ENCODE measurements at regions not wholly inside any gene's neighbourhood (a gene's known extent, or its start where the extent isn't known, plus 50 kb on each side); places are given as distances from the start of the nearest gene placed in this dataset.
"Not testable (repeated sequence)": the region's sequence is repeated elsewhere in the genome, so short reads cannot be mapped to it uniquely, and the experiment has no call there.

DNA sequence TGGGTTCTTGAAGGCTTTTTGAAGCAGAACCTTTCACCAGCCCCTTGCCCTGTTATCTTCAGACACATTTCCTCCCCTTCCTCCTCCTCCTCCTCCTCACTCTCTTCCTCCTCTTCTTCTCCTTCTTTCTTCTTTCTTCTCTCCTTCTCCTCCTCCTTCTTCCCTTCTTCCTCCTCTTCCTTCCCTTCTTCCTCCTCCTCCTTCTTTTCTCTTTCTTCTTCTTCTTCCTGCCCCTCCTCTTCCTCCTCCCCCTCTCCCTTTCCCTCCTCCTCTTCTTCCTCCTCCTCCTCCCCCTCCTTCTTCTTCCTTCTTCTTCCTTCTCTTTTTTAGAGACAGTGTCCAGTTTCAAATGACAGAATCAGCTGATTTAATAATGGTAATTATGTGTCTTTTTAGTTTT lies 226.0 kb downstream of the DKK2 start:
- H3K9me3 ChIP-seq (replicated peaks; ENCODE audit: control insufficient read depth, low read depth, low read length) = no peaks in the 10 kb centered on the region
- H3K36me3 ChIP-seq (ENCODE audit: control insufficient read depth, insufficient read depth, low read length) = no peaks in the 10 kb centered on the region
- H3K27ac ChIP-seq (ENCODE audit: low read length) = no peak overlapping the region
- no peak overlapping the region for H3K4me3 ChIP-seq (ENCODE audit: low read length)
- H3K4me1 ChIP-seq (ENCODE audit: control insufficient read depth, insufficient read depth, low read length) = no peaks in the 10 kb centered on the region
- DNase-seq = no peak
- H3K27me3 ChIP-seq (ENCODE audit: control insufficient read depth, insufficient read depth, low read length) = no peaks in the 10 kb centered on the region

- Histone ChIP-seq H3K27me3 (ENCODE audit: control insufficient read depth, insufficient read depth, low read length) (no peaks in the 10 kb centered on the region), H3K4me3 (ENCODE audit: low read length) (no peak overlapping the region), H3K4me1 (ENCODE audit: control insufficient read depth, insufficient read depth, low read length) (no peaks in the 10 kb centered on the region), H3K36me3 (ENCODE audit: control insufficient read depth, insufficient read depth, low read length) (no peaks in the 10 kb centered on the region), H3K9me3 (replicated peaks; ENCODE audit: control insufficient read depth, low read depth, low read length) (no peaks in the 10 kb centered on the region), H3K27ac (ENCODE audit: low read length) (no peak overlapping the region)
- no CpG with 5 or more reads among the region's 2 CpGs for WGBS (ENCODE audit: insufficient coverage)
- peak; percentile 43 for DNase-seq
These were observed 227.0 kb downstream of the DKK2 start for GRCh38 chr4:106809076-106809475.

GRCh38 chr4:106806158-106806797 lies 229.8 kb downstream of the DKK2 start:
- no peaks in the 10 kb centered on the region for H3K9me3 ChIP-seq (replicated peaks; ENCODE audit: control insufficient read depth, low read depth, low read length)
- H3K4me3 ChIP-seq (ENCODE audit: low read length) = no peak overlapping the region
- H3K27me3 ChIP-seq (ENCODE audit: control insufficient read depth, insufficient read depth, low read length) = no peaks in the 10 kb centered on the region
- no peak overlapping the region for H3K27ac ChIP-seq (ENCODE audit: low read length)
- H3K4me1 ChIP-seq (ENCODE audit: control insufficient read depth, insufficient read depth, low read length) = no peaks in the 10 kb centered on the region
- H3K36me3 ChIP-seq (ENCODE audit: control insufficient read depth, insufficient read depth, low read length) = no peaks in the 10 kb centered on the region
- DNase-seq = no peak

DNA sequence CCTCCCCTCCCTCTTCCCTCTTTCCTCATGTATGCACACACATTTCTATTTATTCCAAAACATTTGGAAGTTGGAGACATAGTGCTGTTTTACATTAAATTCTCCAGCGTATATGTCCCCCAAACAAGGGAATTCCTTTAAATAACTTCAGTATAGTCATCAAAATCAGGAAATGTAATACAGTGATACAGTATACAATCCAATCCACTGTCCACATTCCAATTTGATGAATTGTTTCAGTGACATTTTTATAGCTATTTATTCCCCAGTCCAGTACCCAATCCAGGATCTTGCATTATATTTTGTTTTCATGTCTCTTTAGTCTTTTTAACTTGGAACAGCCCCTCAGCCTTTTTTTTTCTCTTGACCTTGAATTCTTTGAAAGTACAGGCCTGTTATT lies 233.0 kb downstream of the DKK2 start:
- H3K27me3 ChIP-seq (ENCODE audit: control insufficient read depth, insufficient read depth, low read length) = no peaks in the 10 kb centered on the region
- no peaks in the 10 kb centered on the region for H3K36me3 ChIP-seq (ENCODE audit: control insufficient read depth, insufficient read depth, low read length)
- no peak overlapping the region for H3K4me3 ChIP-seq (ENCODE audit: low read length)
- H3K27ac ChIP-seq (ENCODE audit: low read length) = no peak overlapping the region
- WGBS (ENCODE audit: insufficient coverage) = no CpG with 5 or more reads among the region's 1 CpG
- no peaks in the 10 kb centered on the region for H3K9me3 ChIP-seq (replicated peaks; ENCODE audit: control insufficient read depth, low read depth, low read length)
- no peaks in the 10 kb centered on the region for H3K4me1 ChIP-seq (ENCODE audit: control insufficient read depth, insufficient read depth, low read length)
- peak; percentile 38 for DNase-seq

DNA sequence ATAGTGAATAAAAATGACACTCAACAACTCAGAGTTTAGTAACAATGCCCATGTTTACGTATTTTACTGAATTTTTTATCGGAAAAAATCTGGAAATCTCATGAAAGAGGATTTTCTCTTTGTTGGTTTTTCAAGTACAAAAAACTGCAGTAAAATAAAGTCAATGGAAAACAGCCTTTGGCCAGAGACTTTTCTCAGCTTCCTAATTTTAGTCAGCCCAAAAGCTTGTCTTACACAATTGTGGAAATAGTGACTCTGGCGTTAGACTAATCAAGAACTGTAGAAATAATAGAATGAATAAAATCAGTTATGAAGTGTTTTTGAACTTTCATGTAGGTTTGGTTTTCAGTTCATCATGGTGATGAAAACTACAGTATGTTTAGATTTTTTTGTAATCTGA lies 234.7 kb downstream of the DKK2 start:
- peak; percentile 87 for DNase-seq
- Histone ChIP-seq H3K27me3 (ENCODE audit: control insufficient read depth, insufficient read depth, low read length) (no peaks in the 10 kb centered on the region), H3K36me3 (ENCODE audit: control insufficient read depth, insufficient read depth, low read length) (no peaks in the 10 kb centered on the region), H3K4me1 (ENCODE audit: control insufficient read depth, insufficient read depth, low read length) (no peaks in the 10 kb centered on the region), H3K27ac (ENCODE audit: low read length) (no peak overlapping the region), H3K9me3 (replicated peaks; ENCODE audit: control insufficient read depth, low read depth, low read length) (no peaks in the 10 kb centered on the region), H3K4me3 (ENCODE audit: low read length) (no peak overlapping the region)
- WGBS (ENCODE audit: insufficient coverage) = no CpG with 5 or more reads among the region's 3 CpGs

GRCh38 chr4:106796876-106797275 lies 239.2 kb downstream of the DKK2 start:
- Histone ChIP-seq H3K27ac (ENCODE audit: low read length) (no peak overlapping the region), H3K36me3 (ENCODE audit: control insufficient read depth, insufficient read depth, low read length) (no peaks in the 10 kb centered on the region), H3K9me3 (replicated peaks; ENCODE audit: control insufficient read depth, low read depth, low read length) (no peaks in the 10 kb centered on the region), H3K27me3 (ENCODE audit: control insufficient read depth, insufficient read depth, low read length) (no peaks in the 10 kb centered on the region), H3K4me1 (ENCODE audit: control insufficient read depth, insufficient read depth, low read length) (no peaks in the 10 kb centered on the region), H3K4me3 (ENCODE audit: low read length) (no peak overlapping the region)
- peak; percentile 8 for DNase-seq

DNA sequence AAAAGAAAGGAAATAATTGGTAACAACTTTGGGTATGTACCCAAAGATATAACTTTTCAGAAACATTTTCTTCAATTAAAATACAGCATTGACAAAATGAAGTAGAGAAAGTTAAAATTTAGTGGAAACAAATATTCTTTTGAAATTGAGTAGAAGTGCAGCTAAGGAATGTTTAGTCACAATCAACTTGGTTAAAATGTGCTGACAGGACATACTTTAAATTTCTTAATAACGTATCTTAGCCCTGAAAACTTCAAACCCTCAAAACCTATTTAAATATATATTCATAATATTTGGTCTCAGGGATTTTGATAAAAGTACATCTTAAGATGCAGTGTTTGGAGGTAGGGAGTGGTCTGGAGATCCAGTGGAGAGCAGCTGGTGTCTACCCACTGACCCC lies 240.8 kb downstream of the DKK2 start:
- H3K36me3 ChIP-seq (ENCODE audit: control insufficient read depth, insufficient read depth, low read length) = no peaks in the 10 kb centered on the region
- no peak overlapping the region for H3K4me3 ChIP-seq (ENCODE audit: low read length)
- no peaks in the 10 kb centered on the region for H3K9me3 ChIP-seq (replicated peaks; ENCODE audit: control insufficient read depth, low read depth, low read length)
- H3K4me1 ChIP-seq (ENCODE audit: control insufficient read depth, insufficient read depth, low read length) = no peaks in the 10 kb centered on the region
- H3K27me3 ChIP-seq (ENCODE audit: control insufficient read depth, insufficient read depth, low read length) = no peaks in the 10 kb centered on the region
- no CpG with 5 or more reads among the region's 1 CpG for WGBS (ENCODE audit: insufficient coverage)
- DNase-seq = no peak
- no peak overlapping the region for H3K27ac ChIP-seq (ENCODE audit: low read length)

- Histone ChIP-seq H3K27ac (ENCODE audit: low read length) (no peak overlapping the region), H3K9me3 (replicated peaks; ENCODE audit: control insufficient read depth, low read depth, low read length) (no peaks in the 10 kb centered on the region), H3K27me3 (ENCODE audit: control insufficient read depth, insufficient read depth, low read length) (no peaks in the 10 kb centered on the region), H3K4me3 (ENCODE audit: low read length) (no peak overlapping the region), H3K4me1 (ENCODE audit: control insufficient read depth, insufficient read depth, low read length) (no peaks in the 10 kb centered on the region), H3K36me3 (ENCODE audit: control insufficient read depth, insufficient read depth, low read length) (no peaks in the 10 kb centered on the region)
- no peak for DNase-seq
These were observed 242.2 kb downstream of the DKK2 start for GRCh38 chr4:106793933-106794332.

DNA sequence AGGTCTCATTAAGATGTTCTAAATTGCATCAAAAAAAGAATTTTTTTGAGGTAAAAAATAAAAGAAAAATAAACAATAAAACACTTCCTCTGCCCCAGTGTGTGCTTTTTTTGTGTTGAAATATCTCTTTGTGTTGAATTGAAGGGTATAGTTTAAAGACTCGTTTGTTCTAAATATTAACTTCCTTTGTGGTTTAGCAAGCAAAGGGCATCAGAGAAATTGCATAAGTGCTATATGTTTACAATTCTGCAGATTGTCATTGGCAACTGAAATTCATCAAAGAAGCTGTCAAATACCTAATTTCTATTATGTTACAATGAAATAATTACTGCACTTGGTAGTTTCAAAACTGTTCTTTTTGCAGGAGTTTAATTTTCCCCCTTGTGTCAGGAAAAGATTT lies 260.5 kb downstream of the DKK2 start:
- DNase-seq = peak; percentile 25
- no peaks in the 10 kb centered on the region for H3K9me3 ChIP-seq (replicated peaks; ENCODE audit: control insufficient read depth, low read depth, low read length)
- no peak overlapping the region for H3K27ac ChIP-seq (ENCODE audit: low read length)
- H3K36me3 ChIP-seq (ENCODE audit: control insufficient read depth, insufficient read depth, low read length) = no peaks in the 10 kb centered on the region
- H3K4me3 ChIP-seq (ENCODE audit: low read length) = no peak overlapping the region
- no CpG with 5 or more reads among the region's 1 CpG for WGBS (ENCODE audit: insufficient coverage)
- H3K27me3 ChIP-seq (ENCODE audit: control insufficient read depth, insufficient read depth, low read length) = no peaks in the 10 kb centered on the region
- H3K4me1 ChIP-seq (ENCODE audit: control insufficient read depth, insufficient read depth, low read length) = no peaks in the 10 kb centered on the region

DNA sequence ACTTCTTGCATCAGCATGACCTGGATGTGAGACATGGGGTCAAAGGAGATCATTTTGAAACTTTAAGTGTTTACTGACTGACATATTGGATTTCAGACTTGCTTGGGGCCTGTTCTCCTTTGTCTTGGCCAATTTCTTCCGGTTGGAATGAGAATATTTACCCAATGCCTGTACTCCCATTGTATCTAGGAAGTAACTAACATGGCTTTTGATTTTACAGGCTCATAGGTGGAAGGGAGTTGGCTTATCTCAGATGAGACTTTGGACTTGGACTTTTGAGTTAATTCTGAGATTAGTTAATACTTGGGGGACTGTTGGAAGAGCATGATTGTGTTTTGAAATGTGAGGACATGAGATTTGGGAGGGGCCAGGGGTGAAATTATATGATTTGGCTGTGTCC lies 262.1 kb downstream of the DKK2 start:
- 60% methylated on average over 1 of the region's 1 CpG for WGBS (ENCODE audit: insufficient coverage)
- not testable (repeated sequence) for H3K36me3 ChIP-seq (ENCODE audit: control insufficient read depth, insufficient read depth, low read length)

DNA sequence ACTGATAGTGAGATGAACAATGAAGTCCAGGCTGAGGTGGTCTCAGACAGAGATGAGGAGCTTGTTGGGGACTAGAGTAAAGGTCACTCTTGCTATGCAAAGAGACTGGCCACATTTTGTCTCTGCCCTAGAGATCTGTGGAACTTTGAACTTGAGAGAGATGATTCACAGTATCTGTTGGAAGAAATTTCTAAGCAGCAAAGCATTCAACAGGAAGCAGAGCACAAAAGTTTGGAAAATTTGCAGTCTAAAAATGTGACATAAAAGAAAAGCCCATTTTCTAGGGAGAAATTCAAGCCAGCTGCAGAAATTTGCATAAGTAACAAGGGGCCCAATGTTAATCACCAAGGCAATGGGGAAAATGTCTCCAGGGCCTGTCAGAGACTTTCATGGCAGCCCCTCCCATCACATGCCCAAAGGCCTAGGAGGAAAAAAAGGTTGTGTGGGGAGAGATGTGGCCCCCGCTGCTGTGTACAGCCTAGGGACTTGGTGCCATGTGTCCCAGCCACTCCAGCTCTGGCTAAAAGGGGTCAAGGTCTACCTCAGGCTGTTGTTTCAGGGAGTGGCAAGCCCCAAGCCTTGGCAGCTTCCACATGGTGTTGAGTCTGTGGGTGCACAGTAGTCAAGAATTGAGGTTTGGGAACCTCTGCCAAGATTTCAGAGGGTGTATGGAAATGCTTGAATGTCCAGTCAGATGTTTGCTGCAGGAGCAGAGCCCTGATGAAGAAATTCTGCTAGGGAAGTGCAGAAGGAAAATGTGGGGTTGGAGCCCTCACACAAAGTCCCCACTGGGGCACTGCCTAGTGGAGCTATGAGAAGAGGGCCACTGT lies 262.8 kb downstream of the DKK2 start:
- H3K27me3 ChIP-seq (ENCODE audit: control insufficient read depth, insufficient read depth, low read length) = no peaks in the 10 kb centered on the region
- H3K36me3 ChIP-seq (ENCODE audit: control insufficient read depth, insufficient read depth, low read length) = no peaks in the 10 kb centered on the region
- 100% methylated on average over 1 of the region's 1 CpG for WGBS (ENCODE audit: insufficient coverage)
- no peak overlapping the region for H3K4me3 ChIP-seq (ENCODE audit: low read length)
- H3K4me1 ChIP-seq (ENCODE audit: control insufficient read depth, insufficient read depth, low read length) = peaks cover under 1% of the 10 kb centered on the region
- DNase-seq = no peak
- H3K9me3 ChIP-seq (replicated peaks; ENCODE audit: control insufficient read depth, low read depth, low read length) = peaks cover 4% of the 10 kb centered on the region
- no peak overlapping the region for H3K27ac ChIP-seq (ENCODE audit: low read length)

More for the DNA sequence above, 262.1 kb downstream of the DKK2 start:
- H3K9me3 ChIP-seq (replicated peaks; ENCODE audit: control insufficient read depth, low read depth, low read length); H3K27me3 ChIP-seq (ENCODE audit: control insufficient read depth, insufficient read depth, low read length); DNase-seq; H3K4me3 ChIP-seq (ENCODE audit: low read length); H3K4me1 ChIP-seq (ENCODE audit: control insufficient read depth, insufficient read depth, low read length); H3K27ac ChIP-seq (ENCODE audit: low read length): not testable (repeated sequence)
